Epithelial cell of proximal tubule (primary cell): ENCODE measurements at regions not wholly inside any gene's neighbourhood (a gene's known extent, or its start where the extent isn't known, plus 50 kb on each side); places are given as distances from the start of the nearest gene placed in this dataset.

Experiments used
- DNase-seq: peaks from one replicate; pipeline ENCODE4 v3.0.0-alpha.2; 2011; ENCODE audit warnings: low read depth
- H3K4me3 ChIP-seq: 2 replicates; pipeline ENCODE4 v1.5.1; 2011; ENCODE audit warnings: low read depth, mild to moderate bottlenecking, low read length
- TF ChIP-seq, protein P1 (sequence below): conservative IDR thresholded peaks from 2 replicates; pipeline ENCODE4 v1.5.1; 2012; ENCODE audit warnings: low read depth, mild to moderate bottlenecking, low read length

GRCh38 chr6:134719286-134719685 lies 230.6 kb downstream of the ALDH8A1 start:
- no peak overlapping the region for H3K4me3 ChIP-seq
- TF ChIP-seq, protein P1, sequence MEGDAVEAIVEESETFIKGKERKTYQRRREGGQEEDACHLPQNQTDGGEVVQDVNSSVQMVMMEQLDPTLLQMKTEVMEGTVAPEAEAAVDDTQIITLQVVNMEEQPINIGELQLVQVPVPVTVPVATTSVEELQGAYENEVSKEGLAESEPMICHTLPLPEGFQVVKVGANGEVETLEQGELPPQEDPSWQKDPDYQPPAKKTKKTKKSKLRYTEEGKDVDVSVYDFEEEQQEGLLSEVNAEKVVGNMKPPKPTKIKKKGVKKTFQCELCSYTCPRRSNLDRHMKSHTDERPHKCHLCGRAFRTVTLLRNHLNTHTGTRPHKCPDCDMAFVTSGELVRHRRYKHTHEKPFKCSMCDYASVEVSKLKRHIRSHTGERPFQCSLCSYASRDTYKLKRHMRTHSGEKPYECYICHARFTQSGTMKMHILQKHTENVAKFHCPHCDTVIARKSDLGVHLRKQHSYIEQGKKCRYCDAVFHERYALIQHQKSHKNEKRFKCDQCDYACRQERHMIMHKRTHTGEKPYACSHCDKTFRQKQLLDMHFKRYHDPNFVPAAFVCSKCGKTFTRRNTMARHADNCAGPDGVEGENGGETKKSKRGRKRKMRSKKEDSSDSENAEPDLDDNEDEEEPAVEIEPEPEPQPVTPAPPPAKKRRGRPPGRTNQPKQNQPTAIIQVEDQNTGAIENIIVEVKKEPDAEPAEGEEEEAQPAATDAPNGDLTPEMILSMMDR, result no peak
- no peak for DNase-seq

DNA sequence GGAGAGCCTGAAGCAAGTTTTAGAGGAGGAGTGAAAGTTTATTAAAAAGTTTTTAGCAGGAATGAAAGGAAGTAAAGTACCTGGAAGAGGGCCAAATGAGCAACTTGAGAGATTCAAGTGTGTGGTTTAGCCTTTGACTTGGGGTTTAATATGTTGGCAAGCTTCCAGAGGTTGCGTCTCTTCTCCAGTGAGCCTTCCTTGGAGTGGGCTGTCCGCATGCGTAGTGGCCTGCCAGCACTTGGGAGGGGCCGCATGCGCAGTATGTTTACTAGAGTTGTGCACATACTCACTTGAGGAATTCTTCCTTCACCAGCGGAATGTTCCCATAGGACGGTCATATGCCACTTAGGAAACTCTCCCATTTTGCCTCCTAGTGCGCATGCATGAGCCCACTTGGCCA lies 235.2 kb downstream of the ALDH8A1 start:
- TF ChIP-seq, protein P1, result no peak
- H3K4me3 ChIP-seq, result peak overlapping the region; percentile 22
- DNase-seq, result peak; percentile 84

- no peak for DNase-seq
- peak overlapping the region; percentile 22 for H3K4me3 ChIP-seq
- TF ChIP-seq, protein P1, result no peak
Observed at GRCh38 chr6:134714113-134714512, 235.8 kb downstream of the ALDH8A1 start.

GRCh38 chr6:134712311-134712710 lies 237.6 kb downstream of the ALDH8A1 start:
- H3K4me3 ChIP-seq, result no peak overlapping the region
- DNase-seq, result no peak
- TF ChIP-seq, protein P1, result no peak

GRCh38 chr6:134708079-134708478 lies 241.8 kb downstream of the ALDH8A1 start:
- DNase-seq, result no peak
- TF ChIP-seq, protein P1, result no peak
- no peak overlapping the region for H3K4me3 ChIP-seq

GRCh38 chr6:134707342-134708031 lies 242.4 kb downstream of the ALDH8A1 start:
- H3K4me3 ChIP-seq, result no peak overlapping the region
- TF ChIP-seq, protein P1, result no peak
- peak; percentile 94 for DNase-seq

- TF ChIP-seq, protein P1, result no peak
- no peak overlapping the region for H3K4me3 ChIP-seq
- DNase-seq, result no peak
Observed at GRCh38 chr6:134706806-134707205, 243.1 kb downstream of the ALDH8A1 start.
